ENCODE measurements at regions not wholly inside any gene's neighbourhood (a gene's known extent, or its start where the extent isn't known, plus 50 kb on each side); places are given as distances from the start of the nearest gene placed in this dataset.

DNA sequence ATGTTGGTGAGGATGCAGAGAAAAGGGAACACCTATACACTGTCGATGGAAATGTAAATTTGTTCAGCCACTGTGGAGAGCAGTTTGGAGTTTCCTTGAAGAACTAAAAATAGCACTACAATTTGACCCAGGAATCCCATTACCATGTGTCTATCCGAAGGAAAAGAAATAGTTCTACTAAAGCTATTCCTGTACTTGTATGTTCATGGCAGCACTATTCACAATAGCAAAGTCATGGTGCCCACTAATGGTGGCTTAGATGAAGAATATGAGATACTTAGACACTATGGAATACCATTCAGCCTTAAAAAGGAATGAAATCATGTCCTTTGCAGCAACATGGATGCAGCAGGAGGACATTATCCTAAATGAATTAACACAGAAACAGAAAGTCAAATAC, 50.2 kb upstream of the CAST start:
- TF ChIP-seq, protein P1, sequence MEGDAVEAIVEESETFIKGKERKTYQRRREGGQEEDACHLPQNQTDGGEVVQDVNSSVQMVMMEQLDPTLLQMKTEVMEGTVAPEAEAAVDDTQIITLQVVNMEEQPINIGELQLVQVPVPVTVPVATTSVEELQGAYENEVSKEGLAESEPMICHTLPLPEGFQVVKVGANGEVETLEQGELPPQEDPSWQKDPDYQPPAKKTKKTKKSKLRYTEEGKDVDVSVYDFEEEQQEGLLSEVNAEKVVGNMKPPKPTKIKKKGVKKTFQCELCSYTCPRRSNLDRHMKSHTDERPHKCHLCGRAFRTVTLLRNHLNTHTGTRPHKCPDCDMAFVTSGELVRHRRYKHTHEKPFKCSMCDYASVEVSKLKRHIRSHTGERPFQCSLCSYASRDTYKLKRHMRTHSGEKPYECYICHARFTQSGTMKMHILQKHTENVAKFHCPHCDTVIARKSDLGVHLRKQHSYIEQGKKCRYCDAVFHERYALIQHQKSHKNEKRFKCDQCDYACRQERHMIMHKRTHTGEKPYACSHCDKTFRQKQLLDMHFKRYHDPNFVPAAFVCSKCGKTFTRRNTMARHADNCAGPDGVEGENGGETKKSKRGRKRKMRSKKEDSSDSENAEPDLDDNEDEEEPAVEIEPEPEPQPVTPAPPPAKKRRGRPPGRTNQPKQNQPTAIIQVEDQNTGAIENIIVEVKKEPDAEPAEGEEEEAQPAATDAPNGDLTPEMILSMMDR (IDR thresholded peaks at IDR 0.05; ENCODE audit: low read length), result no peak
- TF ChIP-seq EZH2 (IDR thresholded peaks at IDR 0.05; ENCODE audit: borderline replicate concordance, low read length), result no peak

Data from OCI-LY1 (cell line).